Smooth muscle cell (in vitro differentiated cells): ENCODE measurements at regions not wholly inside any gene's neighbourhood (a gene's known extent, or its start where the extent isn't known, plus 50 kb on each side); places are given as distances from the start of the nearest gene placed in this dataset.

ENCODE experiments used
- DNase-seq: peaks from one replicate; lab custom pipeline; 2025; ENCODE audit not compliant: unreplicated experiment; lab: John Stamatoyannopoulos, UW
- H2AFZ ChIP-seq: fragments of 200-600 bp; sonication (generic); 2 replicates; pipeline ENCODE4 v1.6.0; 2016; ENCODE audit warnings: antibody characterized with exemption, low read depth, mild to moderate bottlenecking
- H3F3A ChIP-seq: fragments of 200-600 bp; sonication (generic); 2 replicates; pipeline ENCODE4 v1.6.0; 2017; ENCODE audit warnings: antibody characterized with exemption, low read depth
- H3K27ac ChIP-seq: fragments of 200-600 bp; sonication (generic); 2 replicates; pipeline ENCODE4 v1.5.1; 2016; ENCODE audit warnings: low read depth, mild to moderate bottlenecking
- H3K27me3 ChIP-seq: fragments of 200-600 bp; sonication (generic); 2 replicates; pipeline ENCODE4 v1.6.1; 2016; ENCODE audit warnings: low read depth, mild to moderate bottlenecking
- H3K36me3 ChIP-seq: fragments of 200-600 bp; sonication (generic); 2 replicates; pipeline ENCODE4 v1.5.1; 2016; ENCODE audit warnings: low read depth
- H3K4me1 ChIP-seq: fragments of 200-600 bp; sonication (generic); 2 replicates; pipeline ENCODE4 v1.5.1; 2016; ENCODE audit warnings: low read depth
- H3K4me2 ChIP-seq: fragments of 200-600 bp; sonication (generic); 2 replicates; pipeline ENCODE4 v1.6.0; 2016; ENCODE audit warnings: mild to moderate bottlenecking
- H3K4me3 ChIP-seq: fragments of 200-600 bp; sonication (generic); 2 replicates; pipeline ENCODE4 v1.5.1; 2016; ENCODE audit warnings: mild to moderate bottlenecking
- H3K79me2 ChIP-seq: fragments of 200-600 bp; sonication (generic); 2 replicates; pipeline ENCODE4 v1.6.0; 2016; ENCODE audit warnings: low read depth, mild to moderate bottlenecking
- H3K9ac ChIP-seq: fragments of 200-600 bp; sonication (generic); 2 replicates; pipeline ENCODE4 v1.6.0; 2016; ENCODE audit warnings: low read depth
- H3K9me3 ChIP-seq: fragments of 200-600 bp; sonication (generic); replicated peaks from 2 replicates; pipeline ENCODE4 v1.5.1; 2016; ENCODE audit warnings: low read depth
- H4K20me1 ChIP-seq: fragments of 200-600 bp; sonication (generic); 2 replicates; pipeline ENCODE4 v1.6.0; 2016; ENCODE audit warnings: low read depth
- WGBS: methylation state at CpG from one replicate; pipeline ENCODE4 v1.1.7; 2016; ENCODE audit warnings: low lambda C conversion rate; 5-methylcytosine and 5-hydroxymethylcytosine counted together
- TF ChIP-seq, protein P1 (sequence below): fragments of 200-600 bp; sonication (generic); IDR thresholded peaks from 2 replicates; pipeline ENCODE4 v1.5.1; 2017; ENCODE audit warnings: borderline replicate concordance, mild to moderate bottlenecking, antibody characterized with exemption; ENCODE audit not compliant: insufficient read depth, poor library complexity, severe bottlenecking

DNA sequence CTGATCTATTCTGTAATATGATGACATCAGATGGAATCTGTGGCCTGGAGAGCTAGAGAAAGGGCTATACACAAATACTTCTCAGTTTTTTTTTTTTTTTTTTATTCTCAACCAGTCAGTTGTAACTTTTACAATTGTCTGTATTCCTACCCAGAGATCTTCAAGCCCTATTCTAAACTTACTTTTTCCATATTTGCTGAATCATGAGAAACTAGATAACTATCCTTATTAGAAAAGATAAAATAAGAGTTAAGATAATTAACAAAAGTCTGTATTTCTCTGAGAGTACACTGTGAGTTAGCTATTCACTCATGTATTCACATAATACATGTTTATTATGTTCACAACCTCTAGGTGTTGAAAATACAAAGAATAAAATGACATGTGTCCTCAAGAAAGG is 1575.9 kb downstream of the EFNA5 start:
- H3K9ac ChIP-seq, result no peak overlapping the region
- H3K4me2 ChIP-seq, result no peak overlapping the region
- no peaks in the 10 kb centered on the region for H3K9me3 ChIP-seq
- no peaks in the 10 kb centered on the region for H4K20me1 ChIP-seq
- no peaks in the 10 kb centered on the region for H3F3A ChIP-seq
- DNase-seq, result no peak
- H3K4me3 ChIP-seq, result no peak overlapping the region
- TF ChIP-seq, protein P1, sequence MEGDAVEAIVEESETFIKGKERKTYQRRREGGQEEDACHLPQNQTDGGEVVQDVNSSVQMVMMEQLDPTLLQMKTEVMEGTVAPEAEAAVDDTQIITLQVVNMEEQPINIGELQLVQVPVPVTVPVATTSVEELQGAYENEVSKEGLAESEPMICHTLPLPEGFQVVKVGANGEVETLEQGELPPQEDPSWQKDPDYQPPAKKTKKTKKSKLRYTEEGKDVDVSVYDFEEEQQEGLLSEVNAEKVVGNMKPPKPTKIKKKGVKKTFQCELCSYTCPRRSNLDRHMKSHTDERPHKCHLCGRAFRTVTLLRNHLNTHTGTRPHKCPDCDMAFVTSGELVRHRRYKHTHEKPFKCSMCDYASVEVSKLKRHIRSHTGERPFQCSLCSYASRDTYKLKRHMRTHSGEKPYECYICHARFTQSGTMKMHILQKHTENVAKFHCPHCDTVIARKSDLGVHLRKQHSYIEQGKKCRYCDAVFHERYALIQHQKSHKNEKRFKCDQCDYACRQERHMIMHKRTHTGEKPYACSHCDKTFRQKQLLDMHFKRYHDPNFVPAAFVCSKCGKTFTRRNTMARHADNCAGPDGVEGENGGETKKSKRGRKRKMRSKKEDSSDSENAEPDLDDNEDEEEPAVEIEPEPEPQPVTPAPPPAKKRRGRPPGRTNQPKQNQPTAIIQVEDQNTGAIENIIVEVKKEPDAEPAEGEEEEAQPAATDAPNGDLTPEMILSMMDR, result no peak
- H3K4me1 ChIP-seq, result no peaks in the 10 kb centered on the region
- H3K27ac ChIP-seq, result no peak overlapping the region
- no peaks in the 10 kb centered on the region for H3K27me3 ChIP-seq
- no peaks in the 10 kb centered on the region for H3K79me2 ChIP-seq
- no peaks in the 10 kb centered on the region for H3K36me3 ChIP-seq
- H2AFZ ChIP-seq, result no peak overlapping the region

DNA sequence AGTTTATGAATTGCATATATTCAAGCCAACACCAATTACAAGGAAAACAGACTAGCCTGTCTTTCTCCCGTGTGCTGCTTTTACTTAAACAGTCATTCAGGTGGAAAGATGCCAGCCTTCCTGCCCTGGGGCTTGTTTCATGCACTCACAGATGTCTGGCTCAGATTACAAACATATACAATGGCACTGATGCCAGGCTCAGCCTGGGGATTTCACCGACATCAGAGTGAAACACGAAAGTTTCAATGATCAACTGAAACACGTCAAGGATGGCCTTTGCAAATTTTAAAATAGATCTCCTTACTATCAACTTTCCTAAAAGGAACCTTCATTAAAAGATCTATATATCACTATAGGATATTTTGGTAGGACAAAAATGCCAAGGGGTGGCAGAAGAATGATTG is 1576.5 kb downstream of the EFNA5 start:
- Histone ChIP-seq H3K4me1 (no peaks in the 10 kb centered on the region), H3K79me2 (no peaks in the 10 kb centered on the region), H3K9me3 (no peaks in the 10 kb centered on the region), H3K9ac (no peak overlapping the region), H3K27me3 (no peaks in the 10 kb centered on the region), H3K27ac (peak overlapping the region; percentile 31), H3K36me3 (no peaks in the 10 kb centered on the region), H4K20me1 (no peaks in the 10 kb centered on the region), H3F3A (no peaks in the 10 kb centered on the region), H3K4me3 (no peak overlapping the region), H2AFZ (no peak overlapping the region), H3K4me2 (no peak overlapping the region)
- TF ChIP-seq, protein P1, result no peak
- no peak for DNase-seq
- 62% methylated on average over 4 of the region's 4 CpGs for WGBS

DNA sequence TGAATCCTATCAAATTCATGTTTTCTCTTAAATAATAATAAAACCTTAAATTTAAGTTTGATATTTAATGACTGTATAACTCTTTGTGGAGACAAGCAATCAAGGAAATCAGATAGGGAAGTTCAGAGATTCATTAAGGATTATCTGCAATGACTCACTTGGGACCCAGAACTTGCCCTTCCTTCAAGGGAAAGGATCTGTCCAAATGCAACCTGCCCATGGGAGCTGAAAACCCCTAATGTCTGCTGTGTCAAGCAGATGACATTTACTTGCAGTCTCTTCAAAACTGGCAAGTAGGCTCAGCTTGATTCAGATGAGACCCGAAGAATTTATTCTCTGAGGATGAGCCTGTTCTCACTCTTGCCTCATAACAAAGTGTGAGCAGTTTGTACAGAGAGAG is 1577.6 kb downstream of the EFNA5 start:
- H3K36me3 ChIP-seq, result no peaks in the 10 kb centered on the region
- no peak overlapping the region for H2AFZ ChIP-seq
- H3K79me2 ChIP-seq, result no peaks in the 10 kb centered on the region
- H3F3A ChIP-seq, result no peaks in the 10 kb centered on the region
- WGBS, result 85% methylated on average over 1 of the region's 1 CpG
- H4K20me1 ChIP-seq, result no peaks in the 10 kb centered on the region
- H3K9me3 ChIP-seq, result no peaks in the 10 kb centered on the region
- H3K4me3 ChIP-seq, result no peak overlapping the region
- no peaks in the 10 kb centered on the region for H3K27me3 ChIP-seq
- H3K27ac ChIP-seq, result no peak overlapping the region
- H3K4me2 ChIP-seq, result no peak overlapping the region
- peaks cover 3% of the 10 kb centered on the region for H3K4me1 ChIP-seq
- TF ChIP-seq, protein P1, result no peak
- DNase-seq, result no peak
- no peak overlapping the region for H3K9ac ChIP-seq

DNA sequence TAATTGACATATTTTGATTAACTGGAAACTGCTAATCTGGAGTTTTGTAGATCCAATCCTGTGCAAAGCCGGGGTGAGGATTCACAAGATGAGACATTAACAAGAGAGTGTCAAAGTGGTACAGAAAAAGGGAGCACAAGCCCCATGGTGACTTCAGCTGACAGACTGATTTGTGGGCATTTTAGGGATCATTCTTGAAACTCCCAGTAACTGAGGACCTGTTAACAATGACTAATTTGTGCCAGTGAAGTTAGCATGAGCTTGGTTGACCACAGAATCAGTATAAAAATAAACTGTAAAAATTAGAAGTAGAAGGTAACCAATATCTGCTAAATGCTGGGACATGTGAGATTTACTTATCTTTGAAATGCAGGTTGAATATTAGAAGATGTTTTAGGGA is 1578.3 kb downstream of the EFNA5 start:
- TF ChIP-seq, protein P1, result no peak

More for the DNA sequence above, 1578.3 kb downstream of the EFNA5 start:
- no peak overlapping the region for H2AFZ ChIP-seq
- H3K27ac ChIP-seq, result no peak overlapping the region
- H3K4me2 ChIP-seq, result no peak overlapping the region
- no peak overlapping the region for H3K4me3 ChIP-seq
- H4K20me1 ChIP-seq, result no peaks in the 10 kb centered on the region
- no peak overlapping the region for H3K9ac ChIP-seq
- H3K9me3 ChIP-seq, result no peaks in the 10 kb centered on the region
- no peaks in the 10 kb centered on the region for H3K79me2 ChIP-seq
- no peaks in the 10 kb centered on the region for H3K36me3 ChIP-seq
- DNase-seq, result no peak
- H3K27me3 ChIP-seq, result no peaks in the 10 kb centered on the region
- peaks cover 3% of the 10 kb centered on the region for H3K4me1 ChIP-seq
- H3F3A ChIP-seq, result no peaks in the 10 kb centered on the region
- 84% methylated on average over 1 of the region's 1 CpG for WGBS
